ENCODE measurements at regions not wholly inside any gene's neighbourhood (a gene's known extent, or its start where the extent isn't known, plus 50 kb on each side); places are given as distances from the start of the nearest gene placed in this dataset.
"Not testable (repeated sequence)": the region's sequence is repeated elsewhere in the genome, so short reads cannot be mapped to it uniquely, and the experiment has no call there.

DNA sequence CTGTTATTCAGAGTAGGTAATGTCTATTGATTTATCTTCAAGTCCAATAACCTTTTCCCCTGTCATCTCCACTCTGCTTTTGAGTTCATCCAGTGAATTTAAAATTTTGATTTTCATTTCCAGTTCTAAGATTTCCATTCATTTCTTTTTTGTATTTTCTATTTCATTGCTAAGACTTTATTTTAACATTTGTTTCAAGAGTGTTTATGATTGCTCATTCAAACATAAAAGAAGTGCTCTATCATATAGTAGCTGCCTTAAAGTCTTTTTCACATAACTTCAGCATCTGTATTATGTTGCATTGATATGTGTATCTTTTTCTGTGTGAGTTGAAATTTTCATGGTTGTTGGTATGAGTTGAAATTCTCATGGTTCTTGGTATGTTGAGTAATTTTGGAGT is 341.6 kb downstream of the SOX4 start:
- peaks cover 0 to 7% (median 0%) of the 10 kb centered on the region in 3 donors for H3K9me3 Mint-ChIP-seq
- no peaks in the 10 kb centered on the region for H3K27me3 Mint-ChIP-seq
- ChIA-PET POLR2A (no interaction called here), CTCF (no interaction called here)
- no peak overlapping the region for H3K4me3 Mint-ChIP-seq
- Histone ChIP-seq H3K9me3 (no peaks in the 10 kb centered on the region), H3K27ac (ENCODE audit: low read length) (no peak overlapping the region), H3K36me3 (ENCODE audit: control insufficient read depth in 2 of 2, extremely low read depth in 1 of 2, insufficient read depth in 1 of 2, low read length in 1 of 2) (peaks cover 0 to 2% of the 10 kb centered on the region in 2 donors), H3K4me3 (ENCODE audit: control insufficient read depth in 1 of 2, extremely low read depth in 1 of 2, low read length in 1 of 2) (no peak overlapping the region), H3K27me3 (replicated peaks in 1 of 2; ENCODE audit: control insufficient read depth in 2 of 2, extremely low read depth in 1 of 2, insufficient read depth in 2 of 2, low read length in 1 of 2) (no peaks in the 10 kb centered on the region), H3K4me1 (ENCODE audit: control insufficient read depth in 1 of 2, extremely low read depth in 1 of 2, insufficient read depth in 2 of 2, low read length in 2 of 2) (no peaks in the 10 kb centered on the region)
- no peaks in the 10 kb centered on the region for H3K4me1 Mint-ChIP-seq
- no peak for ATAC-seq (replicated peaks in 1 of 4)
- DNase-seq = no peak
- no peaks in the 10 kb centered on the region for H3K36me3 Mint-ChIP-seq
- no peak overlapping the region for H3K27ac Mint-ChIP-seq

DNA sequence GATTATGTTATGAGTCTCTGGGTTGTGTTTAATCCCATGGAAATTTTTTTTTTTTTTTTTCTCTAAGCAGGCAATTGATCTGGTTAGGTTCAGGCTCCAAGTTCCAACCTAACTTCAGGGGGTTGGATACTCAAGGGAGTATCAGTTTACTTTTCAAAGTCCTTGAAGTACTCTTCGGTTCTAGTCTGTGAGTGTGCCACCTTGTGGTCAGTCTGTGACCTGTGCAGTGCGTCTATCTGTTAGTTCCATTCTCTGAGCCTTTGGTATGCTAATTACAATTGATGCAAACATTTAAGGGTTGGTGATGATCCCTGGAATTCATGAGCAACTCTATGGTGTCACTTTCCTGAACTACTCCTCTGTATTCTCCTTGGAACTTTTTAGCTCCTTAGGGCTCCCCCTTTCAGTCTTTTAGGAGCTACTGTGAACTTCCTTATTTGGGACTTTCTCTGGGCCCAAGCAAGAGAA is 342.0 kb downstream of the SOX4 start:
- H3K4me3 ChIP-seq (ENCODE audit: control insufficient read depth in 1 of 2, extremely low read depth in 1 of 2, low read length in 1 of 2) = no peak overlapping the region
- peak in 2 of 35 experiments; percentile 3 to 22 for DNase-seq
- Mint-ChIP-seq H3K9me3 (peaks cover 0 to 7% (median 0%) of the 10 kb centered on the region in 3 donors), H3K4me3 (no peak overlapping the region), H3K36me3 (no peaks in the 10 kb centered on the region), H3K4me1 (no peaks in the 10 kb centered on the region), H3K27ac (no peak overlapping the region), H3K27me3 (no peaks in the 10 kb centered on the region)
- H3K27me3 ChIP-seq (replicated peaks in 1 of 2; ENCODE audit: control insufficient read depth in 2 of 2, extremely low read depth in 1 of 2, insufficient read depth in 2 of 2, low read length in 1 of 2) = no peaks in the 10 kb centered on the region
- H3K4me1 ChIP-seq (ENCODE audit: control insufficient read depth in 1 of 2, extremely low read depth in 1 of 2, insufficient read depth in 2 of 2, low read length in 2 of 2) = no peaks in the 10 kb centered on the region
- WGBS (ENCODE audit: insufficient coverage) = no CpG with 5 or more reads among the region's 2 CpGs
- H3K27ac ChIP-seq (ENCODE audit: low read length) = no peak overlapping the region
- ChIA-PET POLR2A (no interaction called here), CTCF (interaction anchor here in 1 of 2 donors (0.6 kb wide), 1 partner anchor 211 kb away, joined by 5 read pairs; no protein-coding TSS in a partner anchor)
- no peaks in the 10 kb centered on the region for H3K9me3 ChIP-seq
- no peak for ATAC-seq (replicated peaks in 1 of 4)
- peaks cover 0 to 2% of the 10 kb centered on the region in 2 donors for H3K36me3 ChIP-seq (ENCODE audit: control insufficient read depth in 2 of 2, extremely low read depth in 1 of 2, insufficient read depth in 1 of 2, low read length in 1 of 2)

DNA sequence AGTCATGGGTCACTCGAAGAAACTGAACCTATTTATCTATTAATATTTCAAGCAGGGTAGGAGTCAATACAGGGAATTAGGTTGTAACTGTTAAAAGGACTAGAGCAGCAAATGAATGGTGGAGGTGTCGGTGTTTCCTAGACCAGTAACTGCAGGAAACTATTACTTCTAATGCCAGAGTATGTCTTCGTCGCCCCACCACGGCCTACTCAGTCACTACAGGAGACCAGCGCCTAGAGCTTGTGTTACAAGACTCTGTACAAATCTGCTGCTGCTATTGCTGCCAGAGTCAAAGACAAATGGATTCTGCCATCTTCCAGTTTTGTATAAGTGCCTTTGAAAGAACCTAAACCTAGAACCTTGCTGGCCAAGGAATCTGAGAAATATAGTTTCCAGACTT is 343.9 kb downstream of the SOX4 start:
- no peak for DNase-seq
- Mint-ChIP-seq H3K27me3 (no peaks in the 10 kb centered on the region), H3K4me3 (no peak overlapping the region), H3K4me1 (no peaks in the 10 kb centered on the region), H3K27ac (no peak overlapping the region), H3K36me3 (no peaks in the 10 kb centered on the region), H3K9me3 (peaks cover 0 to 3% (median 0%) of the 10 kb centered on the region in 3 donors)
- Histone ChIP-seq H3K4me1 (ENCODE audit: control insufficient read depth in 1 of 2, extremely low read depth in 1 of 2, insufficient read depth in 2 of 2, low read length in 2 of 2) (no peaks in the 10 kb centered on the region), H3K4me3 (ENCODE audit: control insufficient read depth in 1 of 2, extremely low read depth in 1 of 2, low read length in 1 of 2) (no peak overlapping the region), H3K9me3 (no peaks in the 10 kb centered on the region), H3K27ac (ENCODE audit: low read length) (no peak overlapping the region), H3K27me3 (replicated peaks in 1 of 2; ENCODE audit: control insufficient read depth in 2 of 2, extremely low read depth in 1 of 2, insufficient read depth in 2 of 2, low read length in 1 of 2) (no peaks in the 10 kb centered on the region), H3K36me3 (ENCODE audit: control insufficient read depth in 2 of 2, extremely low read depth in 1 of 2, insufficient read depth in 1 of 2, low read length in 1 of 2) (no peaks in the 10 kb centered on the region)
- ATAC-seq (replicated peaks in 1 of 4) = no peak
- POLR2A ChIA-PET = no interaction called here
- 91% methylated on average over 5 of the region's 6 CpGs for WGBS (ENCODE audit: insufficient coverage)
- CTCF ChIA-PET = interaction anchor here in 1 of 2 donors (0.5 kb wide), 1 partner anchor 1409 kb away, joined by 5 read pairs; no protein-coding TSS in a partner anchor

DNA sequence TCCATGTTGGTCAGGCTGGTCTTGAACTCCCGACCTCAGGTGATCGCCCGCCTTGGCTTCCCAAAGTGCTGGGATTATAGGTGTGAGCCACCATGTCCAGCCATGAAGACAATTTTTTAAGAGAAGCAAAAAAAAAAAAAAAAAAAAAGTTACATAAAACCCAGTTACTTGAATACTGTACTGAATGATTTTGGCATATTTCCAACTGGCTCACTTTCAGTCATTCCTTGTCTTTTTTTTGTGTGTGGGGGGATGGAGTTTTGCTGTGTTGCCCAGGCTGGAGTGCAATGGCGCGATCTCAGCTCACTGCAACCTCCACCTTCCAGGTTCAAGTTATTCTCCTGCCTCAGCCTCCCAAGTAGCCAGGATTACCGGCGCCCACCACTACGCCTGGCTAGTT is 345.5 kb downstream of the SOX4 start:
- DNase-seq; H3K9me3 Mint-ChIP-seq; H3K36me3 ChIP-seq (ENCODE audit: control insufficient read depth in 2 of 2, extremely low read depth in 1 of 2, insufficient read depth in 1 of 2, low read length in 1 of 2); H3K27ac ChIP-seq (ENCODE audit: low read length); ATAC-seq (replicated peaks in 1 of 4); H3K4me3 Mint-ChIP-seq; H3K4me1 ChIP-seq (ENCODE audit: control insufficient read depth in 1 of 2, extremely low read depth in 1 of 2, insufficient read depth in 2 of 2, low read length in 2 of 2); H3K27me3 ChIP-seq (replicated peaks in 1 of 2; ENCODE audit: control insufficient read depth in 2 of 2, extremely low read depth in 1 of 2, insufficient read depth in 2 of 2, low read length in 1 of 2); POLR2A ChIA-PET; H3K4me3 ChIP-seq (ENCODE audit: control insufficient read depth in 1 of 2, extremely low read depth in 1 of 2, low read length in 1 of 2); H3K27ac Mint-ChIP-seq; H3K36me3 Mint-ChIP-seq; H3K9me3 ChIP-seq; H3K4me1 Mint-ChIP-seq; H3K27me3 Mint-ChIP-seq: not testable (repeated sequence)
- no CpG with 5 or more reads among the region's 8 CpGs for WGBS (ENCODE audit: insufficient coverage)
- CTCF ChIA-PET = interaction anchor here in 1 of 2 donors (0.7 kb wide), 1 partner anchor 339 kb away, joined by 3 read pairs; no protein-coding TSS in a partner anchor

DNA sequence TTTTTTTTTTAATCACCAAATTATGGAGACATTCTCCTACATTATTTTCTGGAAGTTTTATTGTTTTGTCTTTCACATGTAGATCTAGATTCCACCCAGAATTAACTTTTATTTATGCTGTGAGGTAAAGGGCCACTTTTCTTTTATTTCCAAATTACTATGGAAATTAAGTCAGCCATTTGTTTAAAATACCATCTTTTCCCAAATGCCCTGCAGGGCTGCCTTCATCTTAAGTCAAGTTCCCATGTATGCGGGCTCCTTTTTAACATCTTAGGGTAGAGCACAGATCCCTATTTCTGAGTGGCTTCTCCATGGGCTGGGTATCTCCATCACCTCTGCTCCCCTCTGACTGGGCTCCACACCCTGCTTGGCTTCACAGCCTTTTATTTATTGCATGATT is 348.4 kb downstream of the SOX4 start:
- Mint-ChIP-seq H3K4me1 (no peaks in the 10 kb centered on the region), H3K27me3 (no peaks in the 10 kb centered on the region), H3K4me3 (no peak overlapping the region), H3K36me3 (no peaks in the 10 kb centered on the region), H3K9me3 (no peaks in the 10 kb centered on the region), H3K27ac (no peak overlapping the region)
- DNase-seq (no peak), ATAC-seq (replicated peaks in 1 of 4) (no peak)
- Histone ChIP-seq H3K36me3 (ENCODE audit: control insufficient read depth in 2 of 2, extremely low read depth in 1 of 2, insufficient read depth in 1 of 2, low read length in 1 of 2) (no peaks in the 10 kb centered on the region), H3K4me3 (ENCODE audit: control insufficient read depth in 1 of 2, extremely low read depth in 1 of 2, low read length in 1 of 2) (no peak overlapping the region), H3K27ac (ENCODE audit: low read length) (no peak overlapping the region), H3K9me3 (no peaks in the 10 kb centered on the region), H3K27me3 (replicated peaks in 1 of 2; ENCODE audit: control insufficient read depth in 2 of 2, extremely low read depth in 1 of 2, insufficient read depth in 2 of 2, low read length in 1 of 2) (peaks cover 0 to 2% of the 10 kb centered on the region in 2 experiments), H3K4me1 (ENCODE audit: control insufficient read depth in 1 of 2, extremely low read depth in 1 of 2, insufficient read depth in 2 of 2, low read length in 2 of 2) (no peaks in the 10 kb centered on the region)
- WGBS (ENCODE audit: insufficient coverage) = 100% methylated on average over 1 of the region's 1 CpG
- ChIA-PET CTCF (no interaction called here), POLR2A (no interaction called here)

DNA sequence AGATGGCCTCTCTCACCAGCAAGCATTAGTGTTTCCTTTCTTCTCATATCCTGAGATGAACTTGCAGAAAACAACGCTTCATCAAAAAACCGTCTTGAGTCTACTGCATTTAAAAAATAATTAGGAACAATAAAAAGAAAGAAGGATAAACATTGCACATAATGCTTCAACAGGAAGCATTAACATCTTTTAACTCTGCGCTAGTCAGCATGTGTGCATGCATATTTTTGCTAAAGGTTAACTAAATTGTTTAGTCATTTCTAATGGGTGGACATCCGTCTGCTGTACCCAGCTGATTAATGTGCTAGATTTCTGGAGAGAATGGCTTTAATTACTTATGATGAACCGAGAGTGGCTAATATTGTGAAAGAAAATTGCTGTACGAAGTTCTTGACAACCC is 349.3 kb downstream of the SOX4 start:
- H3K4me1 ChIP-seq (ENCODE audit: control insufficient read depth in 1 of 2, extremely low read depth in 1 of 2, insufficient read depth in 2 of 2, low read length in 2 of 2) = peaks cover 0 to 3% of the 10 kb centered on the region in 2 experiments
- no peaks in the 10 kb centered on the region for H3K9me3 Mint-ChIP-seq
- no peak overlapping the region for H3K27ac ChIP-seq (ENCODE audit: low read length)
- H3K4me1 Mint-ChIP-seq = no peaks in the 10 kb centered on the region
- ATAC-seq (replicated peaks in 1 of 4) (no peak), DNase-seq (no peak)
- no peak overlapping the region for H3K4me3 Mint-ChIP-seq
- no peaks in the 10 kb centered on the region for H3K27me3 Mint-ChIP-seq
- no peaks in the 10 kb centered on the region for H3K36me3 Mint-ChIP-seq
- no peak overlapping the region for H3K4me3 ChIP-seq (ENCODE audit: control insufficient read depth in 1 of 2, extremely low read depth in 1 of 2, low read length in 1 of 2)
- ChIA-PET POLR2A (no interaction called here), CTCF (interaction anchor here in 1 of 2 donors (0.5 kb wide), 1 partner anchor 24 kb away, joined by 3 read pairs; no protein-coding TSS in a partner anchor)
- H3K36me3 ChIP-seq (ENCODE audit: control insufficient read depth in 2 of 2, extremely low read depth in 1 of 2, insufficient read depth in 1 of 2, low read length in 1 of 2) = no peaks in the 10 kb centered on the region
- H3K27me3 ChIP-seq (replicated peaks in 1 of 2; ENCODE audit: control insufficient read depth in 2 of 2, extremely low read depth in 1 of 2, insufficient read depth in 2 of 2, low read length in 1 of 2) = peaks cover 0 to 4% of the 10 kb centered on the region in 2 experiments
- no peaks in the 10 kb centered on the region for H3K9me3 ChIP-seq
- H3K27ac Mint-ChIP-seq = no peak overlapping the region
- WGBS (ENCODE audit: insufficient coverage) = no CpG with 5 or more reads among the region's 6 CpGs

DNA sequence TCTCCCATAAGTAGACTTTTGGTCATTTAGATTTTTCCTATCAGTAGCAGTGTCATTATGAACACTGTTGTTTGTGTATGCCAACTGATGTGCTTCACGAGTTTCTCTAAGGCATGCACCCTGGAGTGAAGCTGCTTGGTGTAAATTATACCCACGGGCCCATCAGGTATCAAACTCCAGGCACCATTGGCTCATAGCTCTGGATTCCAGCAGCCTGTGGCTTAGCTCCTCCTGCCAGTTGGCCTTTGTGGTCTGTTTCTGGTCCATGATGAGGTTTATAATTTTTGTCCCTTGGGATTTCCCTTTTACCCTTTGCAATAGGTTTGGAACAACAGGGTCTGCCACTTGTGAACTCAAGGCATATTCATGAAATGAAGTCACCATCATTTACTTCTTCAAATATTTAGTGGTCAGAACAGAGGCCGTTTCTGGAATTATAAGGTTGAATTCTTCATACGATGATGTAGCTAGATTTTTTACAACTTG is 350.5 kb downstream of the PRL start:
- WGBS (ENCODE audit: insufficient coverage) = 93% methylated on average over 2 of the region's 4 CpGs

More for the DNA sequence above, 350.5 kb downstream of the PRL start:
- Mint-ChIP-seq H3K4me3 (no peak overlapping the region), H3K36me3 (no peaks in the 10 kb centered on the region), H3K27ac (no peak overlapping the region), H3K27me3 (no peaks in the 10 kb centered on the region), H3K4me1 (peaks cover 0 to 9% (median 1%) of the 10 kb centered on the region in 3 donors), H3K9me3 (no peaks in the 10 kb centered on the region)
- H3K4me3 ChIP-seq (ENCODE audit: control insufficient read depth in 1 of 2, extremely low read depth in 1 of 2, low read length in 1 of 2) = no peak overlapping the region
- H3K9me3 ChIP-seq = no peaks in the 10 kb centered on the region
- CTCF ChIA-PET = interaction anchor here in 1 of 2 donors (0.6 to 0.7 kb wide), 2 partner anchors 851 to 1432 kb away, joined by 5 read pairs; no protein-coding TSS in a partner anchor
- POLR2A ChIA-PET = no interaction called here
- H3K4me1 ChIP-seq (ENCODE audit: control insufficient read depth in 1 of 2, extremely low read depth in 1 of 2, insufficient read depth in 2 of 2, low read length in 2 of 2) = peaks cover 0 to 15% of the 10 kb centered on the region in 2 experiments
- DNase-seq (no peak), ATAC-seq (replicated peaks in 1 of 4) (no peak)
- H3K36me3 ChIP-seq (ENCODE audit: control insufficient read depth in 2 of 2, extremely low read depth in 1 of 2, insufficient read depth in 1 of 2, low read length in 1 of 2) = no peaks in the 10 kb centered on the region
- H3K27me3 ChIP-seq (replicated peaks in 1 of 2; ENCODE audit: control insufficient read depth in 2 of 2, extremely low read depth in 1 of 2, insufficient read depth in 2 of 2, low read length in 1 of 2) = peaks cover 0 to 4% of the 10 kb centered on the region in 2 experiments
- no peak overlapping the region for H3K27ac ChIP-seq (ENCODE audit: low read length)

All from T-cell (primary cell).